H1 (cell line): ENCODE measurements at regions not wholly inside any gene's neighbourhood (a gene's known extent, or its start where the extent isn't known, plus 50 kb on each side); places are given as distances from the start of the nearest gene placed in this dataset.

Source experiments
- MAFK ChIP-seq: IDR thresholded peaks from 2 replicates; pipeline ENCODE4 v1.6.1; 2012; ENCODE audit warnings: low read depth, mild to moderate bottlenecking, improper control_type of control experiment, low read length

GRCh38 chr2:234265206-234265605 lies 214.7 kb downstream of the SPP2 start (continued):
- TF ChIP-seq MAFK = no peak
- TF ChIP-seq, all 59 proteins: peak for 0
